GM12878 (cell line): ENCODE measurements at regions not wholly inside any gene's neighbourhood (a gene's known extent, or its start where the extent isn't known, plus 50 kb on each side); places are given as distances from the start of the nearest gene placed in this dataset.

Experiments
- ATAC-seq: fragments of 200-7000 bp; cut with Tn5 transposase; 3 replicates; pipeline ENCODE4 v1.9.1; 2020; ENCODE audit warnings: mild to moderate bottlenecking, moderate library complexity
- BruUV-seq: library from RNA; stranded (reverse); fragments of 400-500 nt; replicated peaks from 2 replicates; lab custom pipeline; 2021; lab: Mats Ljungman, UMichigan
- CTCF ChIA-PET: fragments of 300-600 bp; sonication (Branson Sonifier 250); formaldehyde crosslinking; extraction: SDS; loops from one replicate; lab custom pipeline; 2021; ENCODE audit warnings: inconsistent platforms; lab: Yijun Ruan, JAX
- POLR2A ChIA-PET: fragments of 350-600 bp; formaldehyde crosslinking; extraction: SDS; loops from one replicate; lab custom pipeline; 2021; ENCODE audit warnings: inconsistent platforms; lab: Charles Lee
- RAD21 ChIA-PET: fragments of 300-600 bp; sonication (Branson Sonifier 250); formaldehyde crosslinking; loops from one replicate; lab custom pipeline; 2023; ENCODE audit warnings: antibody characterized with exemption; ENCODE audit not compliant: unreplicated experiment; lab: Charles Lee
- SMC1A ChIA-PET: fragments of 300-600 bp; sonication (Branson Sonifier 250); formaldehyde crosslinking; loops from one replicate; lab custom pipeline; 2023; ENCODE audit not compliant: unreplicated experiment, uncharacterized antibody; lab: Charles Lee
- DNase-seq: peaks from one replicate; pipeline ENCODE4 v3.0.0-alpha.2; 2011; ENCODE audit warnings: low read depth, low spot score
- FAIRE-seq: peaks from 3 replicates; lab custom pipeline; 2011; peaks lifted over from hg19 to GRCh38; lab: Jason Lieb, UNC
- H2AFZ ChIP-seq: 2 replicates; pipeline ENCODE4 v1.6.0; 2011; ENCODE audit warnings: low read depth, low read length, control low read depth; ENCODE audit not compliant: control insufficient read depth
- H3K27ac ChIP-seq: 2 replicates; pipeline ENCODE4 v1.5.1; 2011; ENCODE audit warnings: control low read depth; ENCODE audit not compliant: control insufficient read depth, insufficient read depth
- H3K27me3 ChIP-seq, 2 experiments: replicated peaks in 1 of 2; 2 replicates each; pipeline versions ENCODE4 v1.6.0 to v1.6.1; 2011; ENCODE audit warnings: low read length in 1 of 2; ENCODE audit not compliant: control insufficient read depth in 2 of 2, insufficient read depth in 2 of 2
- H3K36me3 ChIP-seq, 2 experiments: 2 replicates each; pipeline ENCODE4 v1.5.1; 2011; ENCODE audit warnings: low read length in 1 of 2; ENCODE audit not compliant: control insufficient read depth in 2 of 2, insufficient read depth in 2 of 2
- H3K4me1 ChIP-seq: 2 replicates; pipeline ENCODE4 v1.6.1; 2011; ENCODE audit warnings: mild to moderate bottlenecking, low read length, moderate library complexity, mixed read lengths; ENCODE audit not compliant: control insufficient read depth, insufficient read depth
- H3K4me2 ChIP-seq: 2 replicates; pipeline ENCODE4 v1.6.0; 2011; ENCODE audit warnings: control low read depth; ENCODE audit not compliant: control insufficient read depth, insufficient read depth
- H3K4me3 ChIP-seq: fragments of 200-600 bp; sonication (generic); 2 replicates; pipeline ENCODE4 v1.5.1; 2016
- H3K79me2 ChIP-seq: 2 replicates; pipeline ENCODE4 v1.6.0; 2011; ENCODE audit warnings: low read length; ENCODE audit not compliant: control insufficient read depth, insufficient read depth
- H3K9ac ChIP-seq: 2 replicates; pipeline ENCODE4 v1.8.0; 2011; ENCODE audit warnings: low read length, control low read depth, mixed read lengths; ENCODE audit not compliant: control insufficient read depth, insufficient read depth
- H3K9me3 ChIP-seq: replicated peaks from 3 replicates; pipeline ENCODE4 v1.5.1; 2011; ENCODE audit warnings: mild to moderate bottlenecking, low read length; ENCODE audit not compliant: control insufficient read depth, insufficient read depth
- H4K20me1 ChIP-seq: 2 replicates; pipeline ENCODE4 v1.6.0; 2011; ENCODE audit not compliant: control insufficient read depth, insufficient read depth
- CREB1 ChIP-seq: IDR thresholded peaks from 2 replicates; pipeline ENCODE4 v1.6.1; 2012; ENCODE audit warnings: low read depth, mild to moderate bottlenecking, inconsistent platforms
- GABPA ChIP-seq: IDR thresholded peaks from 2 replicates; pipeline ENCODE4 v1.6.1; 2014; ENCODE audit warnings: antibody characterized with exemption, low read depth, mild to moderate bottlenecking, inconsistent platforms
- HDAC2 ChIP-seq: fragments of 200-600 bp; sonication (generic); IDR thresholded peaks from 2 replicates; pipeline ENCODE4 v1.6.1; 2017
- MTA2 ChIP-seq: fragments of 450-650 bp; IDR thresholded peaks from 2 replicates; pipeline ENCODE4 v1.6.1; 2016; ENCODE audit warnings: low read depth, mild to moderate bottlenecking, moderate library complexity
- NRF1 ChIP-seq: conservative IDR thresholded peaks from 2 replicates; pipeline ENCODE4 v1.6.1; 2011; ENCODE audit warnings: mild to moderate bottlenecking, low read depth, low read length, improper control_type of control experiment
- RCOR1 ChIP-seq: conservative IDR thresholded peaks from 2 replicates; pipeline ENCODE4 v1.6.1; 2012; ENCODE audit warnings: low read depth, low read length, improper control_type of control experiment
- RFX5 ChIP-seq: IDR thresholded peaks from 2 replicates; pipeline ENCODE4 v1.6.1; 2011; ENCODE audit warnings: low read depth, low read length, improper control_type of control experiment
- RUNX3 ChIP-seq: IDR thresholded peaks from 2 replicates; pipeline ENCODE4 v1.6.1; 2012; ENCODE audit warnings: low read length, inconsistent platforms
- SKIL ChIP-seq: fragments of 450-650 bp; IDR thresholded peaks from 2 replicates; pipeline ENCODE4 v1.6.1; 2017; ENCODE audit warnings: mild to moderate bottlenecking, low read depth, inconsistent platforms; ENCODE audit not compliant: poor library complexity, severe bottlenecking
- ZBED1 ChIP-seq: IDR thresholded peaks from 2 replicates; pipeline ENCODE4 v1.6.1; 2016; ENCODE audit warnings: borderline replicate concordance
- ZBTB11 ChIP-seq: fragments of 450-650 bp; formaldehyde crosslinking; IDR thresholded peaks from 2 replicates; pipeline ENCODE4 v1.5.0; 2022; ENCODE audit warnings: mild to moderate bottlenecking, missing genetic modification characterization
- ZBTB40 ChIP-seq: fragments of 450-650 bp; IDR thresholded peaks from 2 replicates; pipeline ENCODE4 v1.6.1; 2016; ENCODE audit warnings: mild to moderate bottlenecking, moderate library complexity, borderline replicate concordance
- WGBS: methylation state at CpG from one replicate; pipeline ENCODE4 v1.1.6; 2016; ENCODE audit warnings: low lambda C conversion rate; ENCODE audit not compliant: insufficient replicate concordance, insufficient coverage; ENCODE audit errors: missing lambda C conversion rate; 5-methylcytosine and 5-hydroxymethylcytosine counted together
- in situ Hi-C: fragments of 300-500 bp; cut with MboI; formaldehyde crosslinking; loops from 9 replicates; pipeline ENCODE4 v1.14.3; 2018; ENCODE audit warnings: mixed read lengths
- intact Hi-C: fragments of 100-400 bp; cut with micrococcal nuclease; formaldehyde crosslinking; loops from one replicate; pipeline ENCODE4 v1.14.2; 2022; ENCODE audit not compliant: unreplicated experiment

GRCh38 chr2:64289737-64290136 lies 145.5 kb upstream of the PELI1 start:
- Histone ChIP-seq H3K27me3 (no peaks in the 10 kb centered on the region), H3K79me2 (no peaks in the 10 kb centered on the region), H3K9me3 (no peaks in the 10 kb centered on the region), H3K4me1 (no peaks in the 10 kb centered on the region), H3K4me2 (no peak overlapping the region), H2AFZ (no peak overlapping the region), H3K27ac (no peak overlapping the region), H3K4me3 (no peak overlapping the region), H3K36me3 (no peaks in the 10 kb centered on the region), H4K20me1 (no peaks in the 10 kb centered on the region), H3K9ac (no peak overlapping the region)
- ChIA-PET POLR2A (interaction anchor here (1.2 to 2.0 kb wide), 3 partner anchors 26 to 149 kb away, joined by 3 to 5 read pairs (median 3); no protein-coding TSS in a partner anchor), SMC1A (interaction anchor here (0.6 to 2.3 kb wide), 4 partner anchors 14 to 1284 kb away, joined by 3 to 9 read pairs (median 3); no protein-coding TSS in a partner anchor), RAD21 (no interaction called here), CTCF (interaction anchor here (11.9 kb wide), 1 partner anchor 39 kb away, joined by 109 read pairs; no protein-coding TSS in a partner anchor)
- TF ChIP-seq RFX5, result no peak
- TF ChIP-seq GABPA, result no peak
- TF ChIP-seq ZBTB40, result no peak
- no peak for TF ChIP-seq HDAC2
- no peak for TF ChIP-seq ZBED1
- no peak for TF ChIP-seq ZBTB11 (CRISPR knock-in tag)
- TF ChIP-seq RUNX3, result no peak
- no peak for TF ChIP-seq RCOR1
- no peak for TF ChIP-seq NRF1
- no peak for TF ChIP-seq MTA2
- TF ChIP-seq SKIL, result no peak
- no peak for TF ChIP-seq CREB1
- 89% methylated on average over 1 of the region's 1 CpG for WGBS
- ATAC-seq, result no peak
- no peak for FAIRE-seq
- intact Hi-C loops (no loop called here), in situ Hi-C loops (no loop called here)
- BruUV-seq, result no TSS peak
- no peak for DNase-seq
